ENCODE measurements at regions not wholly inside any gene's neighbourhood (a gene's known extent, or its start where the extent isn't known, plus 50 kb on each side); places are given as distances from the start of the nearest gene placed in this dataset.
A peak's percentile ranks its signal among the peaks of the same experiment; 100 is the strongest.

DNA sequence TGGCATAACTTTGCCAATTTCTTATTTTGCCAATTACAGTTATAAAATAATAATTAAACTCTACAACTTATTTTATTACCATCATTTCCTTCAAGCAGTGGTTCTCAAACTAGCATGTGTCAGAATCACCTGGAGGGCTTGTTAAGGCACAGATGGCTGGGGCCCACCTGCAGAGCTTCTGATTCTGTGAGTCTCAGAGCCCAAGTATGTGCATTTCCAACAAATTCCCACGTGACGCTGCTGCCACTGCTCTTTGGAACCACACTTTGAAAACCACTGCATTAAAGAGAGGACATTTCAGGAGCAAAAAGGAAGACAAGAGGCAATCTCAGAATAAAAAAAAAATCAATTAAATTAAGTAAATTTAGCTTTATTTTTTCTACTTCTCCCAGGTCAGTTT, 94.0 kb upstream of the HNRNPA3 start:
- no peak for DNase-seq (ENCODE audit: low spot score)

DNA sequence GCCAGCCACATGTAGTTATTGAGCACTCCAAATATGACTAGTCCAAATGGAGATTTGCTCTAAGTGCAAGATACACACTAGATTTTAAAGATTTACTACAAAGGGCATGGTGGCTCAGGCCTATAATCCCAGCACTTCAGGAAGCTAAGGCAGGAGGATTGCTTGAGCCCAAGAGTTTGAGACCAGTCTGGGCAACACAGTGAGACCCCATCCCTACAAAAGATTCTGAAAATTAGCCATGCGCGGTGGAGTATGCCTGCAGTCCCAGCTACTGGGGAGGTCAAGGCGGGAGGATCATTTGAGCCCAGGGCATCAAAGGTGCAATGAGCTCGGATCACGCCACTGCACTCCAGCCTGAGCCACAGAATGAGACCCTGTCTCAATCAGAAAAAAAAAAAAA, 93.5 kb upstream of the HNRNPA3 start:
- no peak for DNase-seq (ENCODE audit: low spot score)

DNA sequence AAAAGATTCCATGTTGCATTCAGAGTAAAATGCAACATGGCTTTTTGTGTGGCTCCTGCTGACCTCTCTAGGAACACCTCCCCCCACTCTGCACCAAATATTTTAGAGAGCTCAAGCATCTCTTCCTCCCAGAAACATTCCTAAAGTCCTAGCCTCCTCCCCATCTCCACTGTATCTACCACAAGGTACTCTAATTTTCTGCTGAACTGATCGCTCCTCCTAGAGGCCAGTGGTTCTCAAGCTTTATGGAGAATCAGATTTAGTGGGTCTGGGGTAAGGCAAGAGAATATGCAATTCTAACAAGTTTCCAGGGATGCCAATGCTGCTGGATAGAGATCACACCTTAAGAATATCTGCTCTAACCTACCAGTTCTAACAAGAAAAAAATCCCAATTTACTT, 89.5 kb upstream of the HNRNPA3 start:
- no peak for DNase-seq (ENCODE audit: low spot score)

DNA sequence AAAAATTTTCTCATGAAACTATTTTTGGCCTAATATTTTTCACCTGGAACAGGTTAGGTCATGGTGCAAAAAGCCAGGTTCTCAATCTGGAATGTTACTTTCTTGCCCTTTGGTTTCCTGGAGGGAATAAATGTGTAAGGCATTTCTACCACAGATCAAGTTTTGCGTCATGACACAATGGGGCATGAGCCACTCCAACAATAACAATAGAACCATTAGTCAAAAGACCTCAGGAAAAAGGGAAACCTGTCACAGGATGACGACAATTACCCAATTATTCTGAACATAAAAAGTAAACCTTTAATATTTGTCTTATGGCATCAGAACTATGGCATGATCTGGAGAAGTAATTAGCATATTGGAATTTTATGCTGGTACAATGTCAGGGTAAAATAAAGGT, 88.2 kb upstream of the HNRNPA3 start:
- no peak for DNase-seq (ENCODE audit: low spot score)

DNA sequence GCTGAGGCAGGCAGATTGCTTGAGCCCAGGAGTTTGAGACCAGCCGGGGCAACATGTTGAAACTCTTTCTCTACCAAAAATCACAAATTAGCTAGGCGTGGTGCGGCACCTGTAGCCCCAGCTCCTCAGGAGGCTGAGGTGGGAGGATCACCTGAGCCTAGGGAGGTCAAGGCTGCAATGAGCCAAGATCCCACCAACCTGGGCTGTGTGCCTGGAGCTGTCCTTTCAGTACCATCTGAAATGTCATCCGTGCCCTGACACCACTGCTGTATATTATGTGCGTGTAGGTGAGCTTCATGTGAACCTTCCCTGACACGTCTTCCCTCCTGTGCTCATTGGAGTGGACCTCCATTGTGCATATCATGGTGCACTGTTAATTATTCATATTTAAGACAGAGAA, 84.8 kb upstream of the HNRNPA3 start:
- DNase-seq (ENCODE audit: low spot score), result no peak

DNA sequence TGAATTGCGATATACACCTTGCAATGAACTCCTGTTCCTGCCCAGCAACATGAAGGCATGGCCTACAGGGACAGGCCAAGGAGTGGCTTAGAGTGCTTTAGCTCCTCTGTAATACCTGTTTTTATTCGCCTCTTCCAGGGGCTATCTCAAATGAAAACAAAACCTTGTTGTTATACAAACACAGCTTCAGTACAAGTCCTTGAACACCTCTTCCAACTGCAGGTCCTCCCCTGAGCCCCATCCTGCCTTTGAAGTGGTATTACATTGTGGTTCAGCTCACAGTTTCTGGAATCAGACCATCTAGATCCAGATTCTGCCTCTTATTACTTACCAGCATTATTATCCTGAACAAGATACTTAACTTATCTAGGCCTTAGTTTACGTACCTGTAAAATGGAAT, 83.0 kb upstream of the HNRNPA3 start:
- no peak for DNase-seq (ENCODE audit: low spot score)

DNA sequence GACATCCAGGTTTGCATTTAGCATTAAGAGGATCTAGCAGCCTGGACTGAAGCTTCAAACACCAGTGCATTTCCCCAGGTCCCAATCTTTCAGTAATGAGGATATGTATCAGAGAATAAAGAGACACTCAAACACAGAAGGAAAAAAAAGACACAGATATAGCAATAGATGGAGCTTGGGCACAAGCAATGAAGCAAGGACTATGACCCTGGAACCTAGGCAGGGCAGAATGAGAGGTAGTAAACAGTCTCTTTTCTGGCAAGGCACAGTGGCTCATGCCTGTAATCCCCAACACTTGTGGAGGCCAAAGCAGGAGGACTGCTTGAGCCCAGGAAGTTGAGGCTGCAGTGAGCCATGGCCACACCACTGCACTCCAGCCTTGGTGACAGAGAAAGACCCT, 80.7 kb upstream of the HNRNPA3 start:
- no peak for DNase-seq (ENCODE audit: low spot score)

DNA sequence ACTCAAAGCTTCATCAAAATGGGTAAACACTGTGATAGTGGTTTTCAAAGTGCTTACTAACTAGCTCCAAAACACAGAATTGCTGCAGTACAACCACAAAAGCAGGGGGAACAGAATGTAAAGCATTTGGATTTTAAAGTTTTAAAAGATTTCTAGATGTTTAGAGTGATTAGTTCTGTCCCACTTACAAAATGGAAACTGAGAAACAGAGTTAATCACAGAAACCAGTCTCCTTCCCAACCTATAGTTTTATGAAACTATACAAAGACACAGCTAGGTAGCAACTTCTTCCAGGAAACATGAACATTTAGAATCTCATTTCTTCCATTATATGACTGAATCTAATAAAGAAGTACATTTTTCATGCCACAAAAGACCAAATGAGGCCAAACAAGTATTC, 73.8 kb upstream of the HNRNPA3 start:
- no peak for DNase-seq (ENCODE audit: low spot score)

DNA sequence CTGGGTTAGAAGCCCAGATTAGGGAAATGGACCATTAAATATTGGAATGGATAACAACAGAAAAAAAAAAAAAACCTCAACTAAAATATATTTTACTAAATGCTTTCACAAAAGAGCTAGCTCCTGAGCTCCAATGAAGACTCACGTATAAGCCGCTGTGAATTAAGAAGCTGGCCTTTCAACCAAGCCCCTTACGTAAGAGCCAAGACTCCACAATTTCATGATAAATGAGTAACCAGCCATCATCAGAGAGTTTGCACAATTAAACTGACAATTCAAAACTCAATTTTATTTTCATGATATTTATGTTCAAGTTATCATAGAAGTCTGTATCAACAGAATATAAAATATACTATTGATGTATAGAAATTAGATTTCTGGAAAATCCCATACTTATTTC, 70.7 kb upstream of the HNRNPA3 start:
- DNase-seq (ENCODE audit: low spot score), result no peak

DNA sequence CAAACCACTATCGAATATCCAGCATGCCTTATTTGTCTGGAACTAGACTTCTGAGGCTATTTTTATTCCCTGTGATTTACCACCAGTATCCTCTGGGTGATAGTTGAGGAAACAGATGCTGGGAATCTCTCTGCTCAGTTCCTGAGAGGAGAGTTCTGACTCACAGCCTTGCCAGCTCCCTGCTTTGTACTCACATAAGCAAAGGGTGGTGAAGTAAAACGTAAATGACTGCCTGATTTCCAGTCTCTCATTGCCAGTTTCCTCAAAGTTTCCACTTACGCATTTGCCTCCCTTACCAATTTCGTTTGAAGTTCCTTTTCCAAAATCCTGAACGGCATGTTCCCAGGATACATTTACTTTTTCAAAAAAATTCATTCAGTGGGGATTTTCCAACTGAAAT, 69.2 kb upstream of the HNRNPA3 start:
- DNase-seq (ENCODE audit: low spot score), result peak; percentile 21

DNA sequence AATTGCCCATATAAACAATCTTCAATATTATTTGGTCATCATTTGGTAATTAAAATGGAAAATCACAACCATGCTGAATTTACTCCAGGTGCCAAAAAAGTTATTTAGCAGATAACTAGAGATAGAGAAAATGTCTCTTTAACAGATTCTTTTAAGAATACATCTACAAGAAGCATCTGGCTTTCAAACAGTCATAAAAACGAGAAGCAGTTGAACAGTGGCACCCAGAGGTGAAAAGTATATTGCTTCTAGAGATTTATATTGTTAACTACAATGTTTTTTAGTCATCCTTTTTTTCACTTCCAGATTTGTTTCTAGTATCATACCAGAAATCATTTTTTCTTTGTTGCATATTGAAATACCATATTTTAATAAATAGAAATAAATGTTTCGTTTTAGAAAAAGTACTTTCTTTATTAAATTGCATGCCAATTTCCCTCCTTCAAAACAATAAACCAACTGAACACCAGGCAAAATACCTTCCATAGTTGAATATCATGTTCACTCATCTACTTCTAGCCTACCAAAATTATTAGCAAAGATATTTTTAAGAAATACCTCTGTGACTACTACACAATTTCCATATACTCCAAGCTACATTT, 65.4 kb upstream of the HNRNPA3 start:
- no peak for DNase-seq (ENCODE audit: low spot score)

DNA sequence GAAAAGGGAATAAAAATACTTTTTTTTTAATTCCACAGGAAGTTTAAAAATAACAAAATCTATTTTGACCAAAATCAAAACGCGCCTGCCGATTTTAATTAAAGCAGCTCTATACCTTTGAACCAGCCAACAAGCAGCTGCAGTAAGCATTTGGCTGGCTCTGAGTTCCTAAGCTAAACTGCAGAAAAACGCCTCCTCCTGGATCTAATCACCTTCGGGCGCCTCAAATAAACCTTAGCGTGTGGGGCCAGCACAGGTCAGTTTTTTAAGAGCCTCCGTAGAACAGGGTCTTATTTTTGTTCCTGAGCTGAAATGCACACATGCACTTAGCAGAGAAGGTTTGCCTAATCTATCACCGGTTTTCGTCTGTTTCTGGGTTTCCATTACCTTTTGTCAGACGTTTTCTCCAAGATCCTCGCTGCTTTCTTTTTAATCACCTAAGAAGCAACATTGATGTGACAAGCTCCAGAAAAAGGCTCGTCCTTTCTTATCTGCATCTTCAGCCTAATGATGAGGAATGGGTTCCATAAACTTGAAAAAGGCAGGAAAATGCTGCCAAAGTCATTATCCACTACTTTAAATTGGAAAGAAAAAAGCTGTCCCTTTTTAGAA, 64.7 kb upstream of the HNRNPA3 start:
- DNase-seq (ENCODE audit: low spot score), result no peak

DNA sequence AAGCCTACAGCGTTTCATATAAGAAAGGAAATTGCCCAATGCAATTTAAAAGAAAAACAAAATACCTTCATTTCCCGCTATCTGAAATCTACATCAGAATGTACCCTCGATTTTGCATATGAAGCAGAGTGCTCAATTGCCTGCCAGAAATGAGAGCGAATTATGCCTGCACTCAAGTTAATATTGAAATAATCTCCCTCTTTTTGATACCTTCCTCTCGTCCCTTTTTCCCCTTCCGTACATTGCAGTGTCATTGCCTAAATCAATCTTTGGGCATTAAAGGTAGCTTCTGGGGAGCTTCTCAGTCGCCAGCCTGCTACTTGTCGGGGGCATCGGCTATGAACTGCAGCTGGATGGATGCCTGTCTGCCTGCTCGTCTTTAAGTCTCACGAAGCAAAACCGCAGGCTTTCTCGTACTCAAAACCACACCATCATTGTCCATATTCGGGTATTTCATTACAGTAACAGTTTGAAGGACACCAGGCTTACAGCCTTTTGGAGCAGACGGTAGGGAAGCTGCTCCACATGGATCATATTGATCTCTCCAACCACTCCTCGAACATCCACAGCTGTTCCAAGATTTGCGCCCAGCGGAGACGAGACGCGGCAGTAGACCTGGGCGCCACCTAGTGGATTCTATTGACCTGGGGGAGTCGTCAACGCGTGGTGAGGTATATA, 64.0 kb upstream of the HNRNPA3 start:
- DNase-seq (ENCODE audit: low spot score), result no peak

DNA sequence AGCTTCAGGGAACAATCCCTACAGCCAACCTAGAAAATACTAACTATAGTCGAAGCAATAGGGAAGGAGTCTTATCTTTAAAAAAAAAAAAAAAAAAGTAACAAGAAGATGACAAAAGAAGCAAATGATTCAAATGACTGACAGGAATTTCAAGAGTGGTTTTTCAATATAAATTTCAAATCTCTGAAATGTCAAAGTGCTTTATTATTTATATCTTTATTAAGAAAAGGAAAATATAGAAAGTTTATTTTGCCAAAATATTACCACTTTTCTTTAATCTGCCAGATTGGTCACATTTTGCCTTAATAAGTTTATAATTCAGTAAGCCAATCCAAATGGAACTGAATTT, 63.5 kb upstream of the HNRNPA3 start:
- DNase-seq (ENCODE audit: low spot score), result no peak

DNA sequence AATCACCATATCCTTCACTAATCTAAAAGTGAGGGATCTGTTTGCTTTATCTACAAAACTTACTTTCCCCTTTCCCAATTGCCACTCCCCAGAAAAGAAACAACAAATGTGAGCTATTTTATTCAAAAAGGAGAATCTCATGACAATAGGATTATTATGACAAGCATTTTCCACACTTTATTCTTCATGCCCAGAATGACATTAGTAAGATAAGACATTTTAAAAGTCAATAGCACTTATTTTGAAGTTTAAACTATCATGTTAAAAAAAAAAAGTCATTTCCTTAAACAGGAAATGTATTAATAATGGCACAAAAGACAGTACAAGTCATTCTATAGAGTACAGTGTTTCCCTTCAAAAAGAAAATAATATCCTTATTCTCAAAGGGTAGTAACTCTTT, 58.8 kb upstream of the HNRNPA3 start:
- DNase-seq (ENCODE audit: low spot score), result no peak

DNA sequence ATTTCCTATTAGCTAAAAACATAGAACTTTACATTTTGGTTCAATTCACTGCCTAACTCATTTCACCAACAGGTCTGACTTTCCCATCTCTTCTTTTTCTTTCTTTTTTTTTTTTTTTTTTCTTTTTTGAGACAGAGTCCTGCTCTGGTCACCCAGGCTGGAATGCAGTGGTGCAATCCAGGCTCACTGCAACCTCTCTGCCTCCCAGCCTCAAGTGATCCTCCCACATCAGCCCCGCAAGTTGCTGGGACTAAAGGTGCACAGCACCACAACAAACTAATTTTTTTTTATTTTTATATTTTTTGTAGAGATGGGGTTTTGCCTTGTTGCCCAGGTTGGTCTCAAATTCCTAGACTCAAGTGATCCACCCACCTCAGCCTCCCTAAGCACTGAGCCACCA, 57.8 kb upstream of the HNRNPA3 start:
- DNase-seq (ENCODE audit: low spot score), result no peak

DNA sequence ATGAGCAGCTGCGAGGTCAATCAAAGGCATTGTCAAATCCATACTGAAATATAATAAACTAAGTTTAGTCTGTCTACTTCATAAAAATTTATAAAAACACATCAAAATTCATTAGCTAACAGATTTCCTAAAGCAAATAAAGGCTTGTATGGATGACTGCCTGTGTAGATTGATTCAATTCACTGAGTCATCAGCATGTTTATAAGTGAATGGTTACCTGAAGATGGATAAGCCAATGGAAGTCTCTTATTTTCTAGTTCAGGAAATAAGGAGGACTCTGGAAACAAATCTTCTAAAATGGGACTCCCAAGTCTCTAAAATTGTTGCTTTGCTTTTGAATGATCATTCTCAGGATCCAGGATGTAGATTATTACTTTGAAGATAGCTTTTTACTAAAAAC, 57.0 kb upstream of the HNRNPA3 start:
- no peak for DNase-seq (ENCODE audit: low spot score)

DNA sequence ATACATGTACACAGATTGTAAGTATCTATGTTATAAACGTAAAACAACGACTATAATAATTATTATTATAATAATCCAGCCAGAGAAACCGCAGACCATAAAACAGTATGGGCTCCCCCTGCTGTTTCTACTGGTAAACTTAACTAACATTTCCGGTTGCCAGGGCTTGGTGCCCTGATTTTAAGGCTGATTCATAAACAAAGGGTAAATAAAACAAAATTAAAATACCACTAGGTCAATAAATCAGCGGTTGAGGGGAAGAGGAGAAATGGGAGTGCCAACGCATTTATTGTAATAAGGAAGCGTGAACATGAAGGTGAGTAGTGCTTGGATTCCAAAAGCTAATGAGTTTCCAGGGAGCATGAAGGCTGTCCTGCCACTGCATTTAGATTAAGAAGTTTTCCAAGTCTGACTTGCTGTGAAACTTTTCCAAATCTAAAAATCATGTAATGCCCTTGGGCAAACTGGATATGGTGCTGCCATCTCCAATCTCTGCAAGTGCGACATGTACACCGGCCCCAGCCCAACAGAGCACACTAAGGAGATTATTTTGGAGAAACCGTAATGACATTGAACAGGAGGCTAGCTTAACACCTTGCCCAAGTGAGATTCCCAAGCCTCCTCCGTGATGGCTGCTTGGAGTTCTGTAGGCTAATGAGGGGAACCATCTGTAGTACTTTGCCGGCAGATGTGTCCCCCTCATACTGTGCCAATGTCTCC, 50.7 kb upstream of the HNRNPA3 start:
- DNase-seq (ENCODE audit: low spot score), result no peak
